DOHH2 (cell line): ENCODE measurements at regions not wholly inside any gene's neighbourhood (a gene's known extent, or its start where the extent isn't known, plus 50 kb on each side); places are given as distances from the start of the nearest gene placed in this dataset.
"Not testable (repeated sequence)": the region's sequence is repeated elsewhere in the genome, so short reads cannot be mapped to it uniquely, and the experiment has no call there.

Source experiments
- H3F3A ChIP-seq: fragments of 200-600 bp; sonication (generic), shearing (Covaris generic); 2 replicates; pipeline ENCODE4 v1.6.0; 2016; ENCODE audit warnings: antibody characterized with exemption, mild to moderate bottlenecking; ENCODE audit not compliant: control insufficient read depth, insufficient read depth
- H3K27ac ChIP-seq: fragments of 200-600 bp; sonication (generic); 2 replicates; pipeline ENCODE4 v1.5.1; 2014; ENCODE audit warnings: low read depth, mild to moderate bottlenecking, low read length, moderate library complexity
- H3K27me3 ChIP-seq: fragments of 200-600 bp; sonication (generic); 2 replicates; pipeline ENCODE4 v1.6.1; 2014; ENCODE audit warnings: mild to moderate bottlenecking, low read length, mixed read lengths; ENCODE audit not compliant: control insufficient read depth
- H3K36me3 ChIP-seq: fragments of 200-600 bp; sonication (generic); 2 replicates; pipeline ENCODE4 v1.6.1; 2014; ENCODE audit warnings: mild to moderate bottlenecking, low read length, moderate library complexity, mixed read lengths; ENCODE audit not compliant: control insufficient read depth
- H3K4me1 ChIP-seq: fragments of 200-600 bp; sonication (generic); 2 replicates; pipeline ENCODE4 v1.6.1; 2014; ENCODE audit warnings: mild to moderate bottlenecking, low read length, mixed read lengths; ENCODE audit not compliant: control insufficient read depth
- H3K4me2 ChIP-seq: fragments of 200-600 bp; sonication (generic); 2 replicates; pipeline ENCODE4 v1.6.0; 2014; ENCODE audit warnings: mild to moderate bottlenecking, low read length, moderate library complexity
- H3K4me3 ChIP-seq: fragments of 200-600 bp; sonication (generic); 2 replicates; pipeline ENCODE4 v1.5.1; 2014; ENCODE audit warnings: mild to moderate bottlenecking, low read length, mixed read lengths
- H3K79me2 ChIP-seq: fragments of 200-600 bp; sonication (generic); 2 replicates; pipeline ENCODE4 v1.6.1; 2014; ENCODE audit warnings: mild to moderate bottlenecking, low read length, mixed read lengths; ENCODE audit not compliant: control insufficient read depth
- H3K9me2 ChIP-seq: fragments of 200-600 bp; sonication (generic); replicated peaks from 2 replicates; pipeline ENCODE4 v1.6.1; 2014; ENCODE audit warnings: mild to moderate bottlenecking, low read length, mixed read lengths; ENCODE audit not compliant: control insufficient read depth
- H3K9me3 ChIP-seq: fragments of 200-600 bp; sonication (generic); 2 replicates; pipeline ENCODE4 v1.6.1; 2014; ENCODE audit warnings: antibody characterized with exemption, low read length, mixed read lengths; ENCODE audit not compliant: control insufficient read depth, insufficient read depth
- H4K20me1 ChIP-seq: fragments of 200-600 bp; sonication (generic); 2 replicates; pipeline ENCODE4 v1.6.0; 2014; ENCODE audit warnings: low read depth, mild to moderate bottlenecking, antibody characterized with exemption, low read length, moderate library complexity; ENCODE audit not compliant: control insufficient read depth, insufficient read depth
- CTCF ChIP-seq: fragments of 200-600 bp; sonication (generic); IDR thresholded peaks from one replicate; pipeline ENCODE4 v1.5.1; 2014; ENCODE audit warnings: antibody characterized with exemption, mild to moderate bottlenecking, low read depth, low read length; ENCODE audit not compliant: poor library complexity, severe bottlenecking
- EZH2phosphoT487 ChIP-seq: fragments of 200-600 bp; sonication (generic); IDR thresholded peaks from 2 replicates; pipeline ENCODE4 v1.6.1; 2017; ENCODE audit warnings: borderline replicate concordance, mild to moderate bottlenecking, antibody characterized with exemption, low read length, moderate library complexity, mixed read lengths

- no peaks in the 10 kb centered on the region for H3K9me2 ChIP-seq
- no peaks in the 10 kb centered on the region for H3K4me1 ChIP-seq
- no peak overlapping the region for H3K4me3 ChIP-seq
- H3K79me2 ChIP-seq: no peaks in the 10 kb centered on the region
- no peak overlapping the region for H3K4me2 ChIP-seq
- H3K27ac ChIP-seq: no peak overlapping the region
- TF ChIP-seq EZH2phosphoT487 (no peak), CTCF (no peak)
- peaks cover 23% of the 10 kb centered on the region; the same call in 1 of the 2 replicates for H3K27me3 ChIP-seq
- no peaks in the 10 kb centered on the region for H4K20me1 ChIP-seq
- H3F3A ChIP-seq: no peaks in the 10 kb centered on the region
- H3K9me3 ChIP-seq: no peaks in the 10 kb centered on the region
- H3K36me3 ChIP-seq: no peaks in the 10 kb centered on the region
Measured at GRCh38 chr7:142436601-142437000, 178.7 kb upstream of the PRSS58 start.

- H3K4me3 ChIP-seq, H3K9me3 ChIP-seq, H3K4me2 ChIP-seq, H3K27ac ChIP-seq, H3K9me2 ChIP-seq, H3F3A ChIP-seq, H3K36me3 ChIP-seq, H3K79me2 ChIP-seq, H3K4me1 ChIP-seq, H4K20me1 ChIP-seq: not testable (repeated sequence)
- peaks cover 17% of the 10 kb centered on the region; the same call in 1 of the 2 replicates for H3K27me3 ChIP-seq
Measured at GRCh38 chr7:142435606-142436005, 177.7 kb upstream of the PRSS58 start.

GRCh38 chr7:142434666-142435167 is 176.9 kb upstream of the PRSS58 start:
- no peaks in the 10 kb centered on the region for H3K79me2 ChIP-seq
- no peaks in the 10 kb centered on the region for H3K4me1 ChIP-seq
- no peak overlapping the region for H3K27ac ChIP-seq
- no peaks in the 10 kb centered on the region for H3K9me2 ChIP-seq
- no peaks in the 10 kb centered on the region for H3K36me3 ChIP-seq
- H3K4me2 ChIP-seq: no peak overlapping the region
- no peaks in the 10 kb centered on the region for H3K9me3 ChIP-seq
- no peaks in the 10 kb centered on the region for H3F3A ChIP-seq
- TF ChIP-seq EZH2phosphoT487: no peak
- TF ChIP-seq CTCF: no peak
- H3K4me3 ChIP-seq: no peak overlapping the region
- H4K20me1 ChIP-seq: no peaks in the 10 kb centered on the region
- peaks cover 10% of the 10 kb centered on the region; the same call in 1 of the 2 replicates for H3K27me3 ChIP-seq

- not testable (repeated sequence) for H3K9me3 ChIP-seq, H3K9me2 ChIP-seq, H4K20me1 ChIP-seq, H3F3A ChIP-seq, H3K79me2 ChIP-seq, H3K36me3 ChIP-seq, H3K27me3 ChIP-seq, H3K4me3 ChIP-seq, H3K4me2 ChIP-seq, H3K27ac ChIP-seq, H3K4me1 ChIP-seq
Measured at GRCh38 chr7:142434133-142434532, 176.3 kb upstream of the PRSS58 start.
